LNCAP (cell line): ENCODE measurements at regions not wholly inside any gene's neighbourhood (a gene's known extent, or its start where the extent isn't known, plus 50 kb on each side); places are given as distances from the start of the nearest gene placed in this dataset.

Experiments used
- CTCF ChIP-seq: fragments of 450-650 bp; IDR thresholded peaks from 2 replicates; pipeline ENCODE4 v1.5.1; 2017; ENCODE audit warnings: mild to moderate bottlenecking

- no peak for TF ChIP-seq CTCF
These were observed 203.5 kb upstream of the GOT2 start for GRCh38 chr16:58937661-58938060.

- no peak for TF ChIP-seq CTCF
These were observed 199.1 kb upstream of the GOT2 start for GRCh38 chr16:58933186-58933585.

GRCh38 chr16:58931436-58931835 is 197.3 kb upstream of the GOT2 start:
- no peak for TF ChIP-seq CTCF

GRCh38 chr16:58923094-58923493 is 189.0 kb upstream of the GOT2 start:
- TF ChIP-seq CTCF = no peak

GRCh38 chr16:58913456-58913855 is 179.3 kb upstream of the GOT2 start:
- no peak for TF ChIP-seq CTCF

GRCh38 chr16:58912571-58912970 is 178.5 kb upstream of the GOT2 start:
- no peak for TF ChIP-seq CTCF

- TF ChIP-seq CTCF = no peak
These were observed 173.0 kb upstream of the GOT2 start for GRCh38 chr16:58906981-58907715.

- TF ChIP-seq CTCF = no peak
These were observed 170.2 kb upstream of the GOT2 start for GRCh38 chr16:58904291-58904690.
